Activated effector memory CD4-positive, alpha-beta T cell treated with anti-CD3 and anti-CD28 coated beads, Interleukin-2, amount 50 U/mL, for 16 hours (primary cell): ENCODE measurements at regions not wholly inside any gene's neighbourhood (a gene's known extent, or its start where the extent isn't known, plus 50 kb on each side); places are given as distances from the start of the nearest gene placed in this dataset.
"Not testable (repeated sequence)": the region's sequence is repeated elsewhere in the genome, so short reads cannot be mapped to it uniquely, and the experiment has no call there.

Experiments used
- DNase-seq: peaks from one replicate; pipeline ENCODE4 v3.0.0-alpha.2; 2020

- DNase-seq = not testable (repeated sequence)
Observed at GRCh38 chr11:11715075-11715474, 93.3 kb upstream of the GALNT18 start.

GRCh38 chr11:11710556-11710955 lies 88.8 kb upstream of the GALNT18 start:
- DNase-seq = no peak

- DNase-seq = no peak
Observed at GRCh38 chr11:11709447-11710239, 87.8 kb upstream of the GALNT18 start.

- DNase-seq = no peak
Observed at GRCh38 chr11:11708256-11708655, 86.5 kb upstream of the GALNT18 start.

- DNase-seq = no peak
Observed at GRCh38 chr11:11706028-11706427, 84.2 kb upstream of the GALNT18 start.

- no peak for DNase-seq
Observed at GRCh38 chr11:11703885-11704284, 82.1 kb upstream of the GALNT18 start.

GRCh38 chr11:11701070-11701469 lies 79.3 kb upstream of the GALNT18 start:
- no peak for DNase-seq

GRCh38 chr11:11697796-11698195 lies 76.0 kb upstream of the GALNT18 start:
- DNase-seq = no peak

GRCh38 chr11:11691296-11692151 lies 69.7 kb upstream of the GALNT18 start:
- no peak for DNase-seq

- no peak for DNase-seq
Observed at GRCh38 chr11:11681536-11681935, 59.7 kb upstream of the GALNT18 start.

- DNase-seq = no peak
Observed at GRCh38 chr11:11677672-11678356, 56.0 kb upstream of the GALNT18 start.

- DNase-seq = no peak
Observed at GRCh38 chr11:11675671-11676181, 53.9 kb upstream of the GALNT18 start.

GRCh38 chr11:11672789-11673188 lies 51.0 kb upstream of the GALNT18 start:
- no peak for DNase-seq

- no peak for DNase-seq
Observed at GRCh38 chr11:11672101-11672500, 50.3 kb upstream of the GALNT18 start.
